CD4-positive, alpha-beta T cell (primary cell): ENCODE measurements at regions not wholly inside any gene's neighbourhood (a gene's known extent, or its start where the extent isn't known, plus 50 kb on each side); places are given as distances from the start of the nearest gene placed in this dataset.

Source experiments
- ATAC-seq: fragments of 200-7000 bp; cut with Tn5 transposase; one replicate; pipeline ENCODE4 v1.10.0; 2022; ENCODE audit warnings: mild to moderate bottlenecking; ENCODE audit not compliant: poor library complexity
- CTCF ChIA-PET: fragments of 350-600 bp; sonication (Branson Sonifier 250); formaldehyde crosslinking; loops from one replicate; lab custom pipeline; 2021; ENCODE audit warnings: antibody characterized with exemption, inconsistent platforms; lab: Charles Lee
- POLR2A ChIA-PET: fragments of 350-600 bp; sonication (Branson Sonifier 250); formaldehyde crosslinking; loops from one replicate; lab custom pipeline; 2021; ENCODE audit warnings: antibody characterized with exemption, inconsistent platforms; lab: Charles Lee
- DNase-seq, 14 experiments: peaks; one replicate each; pipeline ENCODE4 v3.0.0-alpha.2; 2013 to 2020; ENCODE audit warnings: mixed read lengths in 2 of 14
- H3K27ac ChIP-seq, 2 donors: one replicate each; pipeline versions ENCODE4 v1.5.1 to v1.7.0; 2013; ENCODE audit warnings: low read length in 2 of 2, low read depth in 1 of 2, mild to moderate bottlenecking in 1 of 2
- H3K27me3 ChIP-seq, 2 experiments: 1 replicate in 1 of 2; 2 replicates in 1 of 2; pipeline versions ENCODE4 v1.6.1 to v1.7.0; 2013; ENCODE audit warnings: low read length in 2 of 2, control low read depth in 1 of 2, mild to moderate bottlenecking in 1 of 2, moderate library complexity in 1 of 2; ENCODE audit not compliant: insufficient read depth in 2 of 2, control insufficient read depth in 1 of 2
- H3K36me3 ChIP-seq: one replicate; pipeline ENCODE4 v1.6.1; 2013; ENCODE audit warnings: low read length, control low read depth; ENCODE audit not compliant: insufficient read depth
- H3K4me1 ChIP-seq: one replicate; pipeline ENCODE4 v1.6.1; 2013; ENCODE audit warnings: low read length, control low read depth; ENCODE audit not compliant: insufficient read depth
- H3K4me3 ChIP-seq: one replicate; pipeline ENCODE4 v1.5.1; 2013; ENCODE audit warnings: mild to moderate bottlenecking, low read length, moderate library complexity
- H3K9me3 ChIP-seq, 2 experiments: 1 replicate in 1 of 2; 2 replicates in 1 of 2; pipeline versions ENCODE4 v1.6.1 to v1.7.0; 2013; ENCODE audit warnings: low read length in 2 of 2, mild to moderate bottlenecking in 2 of 2, control low read depth in 1 of 2, moderate library complexity in 1 of 2; ENCODE audit not compliant: control insufficient read depth in 1 of 2, insufficient read depth in 1 of 2
- H3K27ac Mint-ChIP-seq: one replicate; pipeline ENCODE4 v1.8.0; 2020; ENCODE audit warnings: mixed read lengths
- H3K27me3 Mint-ChIP-seq: one replicate; pipeline ENCODE4 v1.8.0; 2021; ENCODE audit warnings: mixed read lengths
- H3K36me3 Mint-ChIP-seq: one replicate; pipeline ENCODE4 v1.8.0; 2021; ENCODE audit warnings: low read depth, mixed read lengths
- H3K4me1 Mint-ChIP-seq: one replicate; pipeline ENCODE4 v1.8.0; 2021; ENCODE audit warnings: low read depth, mixed read lengths
- H3K4me3 Mint-ChIP-seq: one replicate; pipeline ENCODE4 v1.8.0; 2020; ENCODE audit warnings: mild to moderate bottlenecking, mixed read lengths
- H3K9me3 Mint-ChIP-seq: one replicate; pipeline ENCODE4 v1.8.0; 2020; ENCODE audit warnings: mixed read lengths
- intact Hi-C, 2 experiments: fragments of 100-400 bp; cut with DNase I in 1 of 2; cut with micrococcal nuclease in 1 of 2; formaldehyde crosslinking; loops; one replicate each; pipeline versions ENCODE4 v1.15.1 to v1.9.0; 2023 to 2025; cut with DNase I, micrococcal nuclease
- TF ChIP-seq, protein P1 (sequence below): fragments of 200-600 bp; IDR thresholded peaks from one replicate; pipeline ENCODE4 v1.8.0; 2022; ENCODE audit warnings: antibody characterized with exemption, mild to moderate bottlenecking

DNA sequence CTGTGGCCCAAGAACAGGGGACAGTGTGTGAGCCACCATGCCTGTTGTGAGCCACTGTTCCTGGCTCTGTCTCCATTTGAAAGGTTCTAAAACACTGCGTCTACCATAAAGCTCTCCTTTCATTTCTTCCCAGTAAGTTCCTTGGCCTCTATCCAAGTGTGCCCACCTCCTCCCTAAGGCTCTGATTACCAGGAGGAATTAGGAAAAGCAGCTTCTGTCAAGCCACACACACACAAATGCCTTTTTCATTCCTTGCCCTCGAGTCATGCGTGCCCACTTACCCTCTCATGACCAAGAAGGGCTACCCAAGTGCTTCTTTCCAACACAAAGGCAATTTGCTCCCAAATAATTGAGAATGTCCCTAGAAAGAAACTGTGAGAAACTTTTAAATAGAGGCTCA, 70.8 kb upstream of the PARD3 start:
- Histone ChIP-seq H3K27ac (no peak overlapping the region), H3K36me3 (no peaks in the 10 kb centered on the region), H3K4me1 (no peaks in the 10 kb centered on the region), H3K27me3 (no peaks in the 10 kb centered on the region), H3K9me3 (no peaks in the 10 kb centered on the region), H3K4me3 (no peak overlapping the region)
- DNase-seq = no peak
- intact Hi-C loops = no loop called here
- no peaks in the 10 kb centered on the region for H3K27me3 Mint-ChIP-seq
- TF ChIP-seq, protein P1, sequence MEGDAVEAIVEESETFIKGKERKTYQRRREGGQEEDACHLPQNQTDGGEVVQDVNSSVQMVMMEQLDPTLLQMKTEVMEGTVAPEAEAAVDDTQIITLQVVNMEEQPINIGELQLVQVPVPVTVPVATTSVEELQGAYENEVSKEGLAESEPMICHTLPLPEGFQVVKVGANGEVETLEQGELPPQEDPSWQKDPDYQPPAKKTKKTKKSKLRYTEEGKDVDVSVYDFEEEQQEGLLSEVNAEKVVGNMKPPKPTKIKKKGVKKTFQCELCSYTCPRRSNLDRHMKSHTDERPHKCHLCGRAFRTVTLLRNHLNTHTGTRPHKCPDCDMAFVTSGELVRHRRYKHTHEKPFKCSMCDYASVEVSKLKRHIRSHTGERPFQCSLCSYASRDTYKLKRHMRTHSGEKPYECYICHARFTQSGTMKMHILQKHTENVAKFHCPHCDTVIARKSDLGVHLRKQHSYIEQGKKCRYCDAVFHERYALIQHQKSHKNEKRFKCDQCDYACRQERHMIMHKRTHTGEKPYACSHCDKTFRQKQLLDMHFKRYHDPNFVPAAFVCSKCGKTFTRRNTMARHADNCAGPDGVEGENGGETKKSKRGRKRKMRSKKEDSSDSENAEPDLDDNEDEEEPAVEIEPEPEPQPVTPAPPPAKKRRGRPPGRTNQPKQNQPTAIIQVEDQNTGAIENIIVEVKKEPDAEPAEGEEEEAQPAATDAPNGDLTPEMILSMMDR = no peak
- no peaks in the 10 kb centered on the region for H3K4me1 Mint-ChIP-seq
- no peak overlapping the region for H3K4me3 Mint-ChIP-seq
- no peaks in the 10 kb centered on the region for H3K36me3 Mint-ChIP-seq
- H3K9me3 Mint-ChIP-seq = no peaks in the 10 kb centered on the region
- ChIA-PET CTCF (no interaction called here), POLR2A (no interaction called here)
- ATAC-seq = no peak
- no peak overlapping the region for H3K27ac Mint-ChIP-seq

DNA sequence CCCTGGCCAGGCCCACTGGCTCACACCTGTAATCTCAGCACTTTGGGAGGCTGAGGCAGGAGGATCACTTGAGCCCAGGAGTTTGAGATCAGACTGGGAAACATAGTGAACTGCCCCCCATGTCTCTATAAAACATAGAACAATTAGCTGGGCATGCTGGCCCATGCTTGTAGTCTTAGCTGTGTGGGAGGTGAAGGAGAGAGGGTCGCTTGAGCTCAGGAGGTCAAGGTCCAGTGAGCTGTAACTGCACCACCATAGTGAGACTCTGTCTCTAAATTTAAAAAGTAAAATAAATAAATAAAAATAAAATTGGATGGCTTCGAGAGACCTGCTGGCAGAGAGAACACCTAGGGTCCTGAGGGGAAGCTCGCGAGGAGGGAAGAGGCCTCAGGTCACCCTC, 69.9 kb upstream of the PARD3 start:
- Mint-ChIP-seq H3K4me1 (no peaks in the 10 kb centered on the region), H3K27ac (no peak overlapping the region), H3K36me3 (no peaks in the 10 kb centered on the region), H3K4me3 (no peak overlapping the region), H3K9me3 (no peaks in the 10 kb centered on the region), H3K27me3 (no peaks in the 10 kb centered on the region)
- H3K36me3 ChIP-seq = no peaks in the 10 kb centered on the region
- no peak for ATAC-seq
- no peaks in the 10 kb centered on the region for H3K4me1 ChIP-seq
- no peak overlapping the region for H3K4me3 ChIP-seq
- H3K9me3 ChIP-seq = no peaks in the 10 kb centered on the region
- no peak for DNase-seq
- ChIA-PET CTCF (no interaction called here), POLR2A (no interaction called here)
- TF ChIP-seq, protein P1 = no peak
- no peak overlapping the region for H3K27ac ChIP-seq
- no peaks in the 10 kb centered on the region for H3K27me3 ChIP-seq
- intact Hi-C loops = no loop called here

DNA sequence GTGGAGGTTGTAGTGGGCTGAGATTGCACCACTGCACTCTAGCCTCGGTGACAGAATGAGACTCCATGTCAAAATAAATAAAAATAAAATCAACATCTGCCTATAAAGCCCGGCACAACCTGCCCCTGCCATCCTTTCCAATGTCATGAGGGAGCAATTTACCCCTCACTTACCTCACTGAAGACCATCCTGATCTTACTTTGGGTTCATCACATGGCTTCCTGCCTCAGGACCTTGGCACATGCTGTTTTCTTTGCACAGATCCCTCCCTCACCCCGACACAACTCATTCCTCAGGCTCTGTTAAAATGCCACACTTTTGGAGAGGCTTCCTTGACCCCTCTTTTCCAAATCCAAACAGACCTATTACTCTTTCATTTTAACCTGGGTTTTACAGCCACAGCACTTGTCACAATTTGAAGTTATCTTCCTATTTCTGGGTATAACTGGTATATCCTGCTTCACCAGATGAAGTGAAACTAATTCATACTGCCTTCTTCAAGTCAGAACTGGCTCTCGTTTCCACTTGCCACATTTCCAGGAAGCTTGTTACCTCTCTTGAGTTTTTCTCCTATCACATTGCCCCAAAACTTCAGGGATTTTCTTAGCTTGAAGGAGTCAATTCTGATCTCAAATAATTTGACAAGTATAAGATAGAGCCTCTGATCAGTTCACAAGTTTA, 69.3 kb upstream of the PARD3 start:
- Mint-ChIP-seq H3K9me3 (no peaks in the 10 kb centered on the region), H3K27ac (no peak overlapping the region), H3K36me3 (no peaks in the 10 kb centered on the region), H3K4me3 (no peak overlapping the region), H3K27me3 (no peaks in the 10 kb centered on the region), H3K4me1 (no peaks in the 10 kb centered on the region)
- Histone ChIP-seq H3K4me3 (no peak overlapping the region), H3K9me3 (no peaks in the 10 kb centered on the region), H3K27me3 (no peaks in the 10 kb centered on the region), H3K4me1 (no peaks in the 10 kb centered on the region), H3K36me3 (no peaks in the 10 kb centered on the region), H3K27ac (no peak overlapping the region)
- intact Hi-C loops = no loop called here
- POLR2A ChIA-PET = no interaction called here
- TF ChIP-seq, protein P1 = no peak
- ATAC-seq = no peak
- CTCF ChIA-PET = no interaction called here
- no peak for DNase-seq
